ENCODE measurements at regions not wholly inside any gene's neighbourhood (a gene's known extent, or its start where the extent isn't known, plus 50 kb on each side); places are given as distances from the start of the nearest gene placed in this dataset.

DNA sequence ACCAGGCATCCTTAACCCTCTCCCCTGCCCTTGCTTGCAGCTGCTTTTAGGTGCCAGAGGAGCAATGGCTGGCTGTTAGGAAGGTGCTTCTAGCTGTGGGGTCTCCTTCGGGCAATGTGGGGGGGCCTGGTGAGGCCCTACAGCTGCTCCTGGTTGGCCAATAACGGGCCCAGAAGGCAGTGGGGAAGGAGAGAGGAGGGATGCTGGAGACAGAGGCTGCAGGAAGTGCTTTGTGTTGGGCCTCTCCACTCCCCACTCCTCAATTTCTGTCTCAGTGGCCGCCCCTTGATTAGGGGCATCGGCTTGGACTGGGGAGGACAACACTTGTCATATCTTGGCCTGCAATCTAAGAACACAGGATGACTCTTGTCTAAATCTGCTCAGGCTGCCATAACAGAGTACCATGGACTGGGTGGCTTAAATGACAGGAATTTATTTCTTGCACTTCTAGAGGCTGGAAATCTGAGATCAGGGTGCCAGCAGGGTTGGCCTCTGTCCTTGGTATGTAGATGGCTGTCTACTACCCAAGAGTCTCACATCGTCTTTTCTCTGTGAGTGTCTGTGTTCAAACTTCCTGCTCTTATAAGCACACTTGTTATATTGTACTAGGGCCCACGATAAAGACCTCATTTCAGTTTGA lies 374.3 kb downstream of the MID1IP1 start:
- DNase-seq: no peak

DNA sequence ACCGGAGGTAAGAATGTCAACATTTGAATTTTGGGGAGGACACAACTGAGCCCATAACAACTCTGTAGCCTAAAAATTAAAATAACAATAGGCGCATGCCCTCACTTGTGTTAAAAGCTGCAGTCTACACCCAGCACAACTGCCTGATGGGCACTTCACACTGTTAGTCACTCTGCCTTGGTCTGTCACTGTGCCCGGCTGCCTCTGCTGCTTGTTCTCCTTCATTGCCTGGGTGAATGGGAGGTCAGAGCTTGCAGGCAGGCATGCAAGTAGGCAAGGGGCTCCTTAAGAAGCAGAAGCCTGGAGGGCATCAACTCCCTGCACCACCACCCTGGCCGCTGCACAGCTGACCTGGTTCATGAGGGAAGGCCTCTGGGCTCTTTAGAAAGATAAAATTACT lies 374.8 kb downstream of the MID1IP1 start:
- DNase-seq: no peak

DNA sequence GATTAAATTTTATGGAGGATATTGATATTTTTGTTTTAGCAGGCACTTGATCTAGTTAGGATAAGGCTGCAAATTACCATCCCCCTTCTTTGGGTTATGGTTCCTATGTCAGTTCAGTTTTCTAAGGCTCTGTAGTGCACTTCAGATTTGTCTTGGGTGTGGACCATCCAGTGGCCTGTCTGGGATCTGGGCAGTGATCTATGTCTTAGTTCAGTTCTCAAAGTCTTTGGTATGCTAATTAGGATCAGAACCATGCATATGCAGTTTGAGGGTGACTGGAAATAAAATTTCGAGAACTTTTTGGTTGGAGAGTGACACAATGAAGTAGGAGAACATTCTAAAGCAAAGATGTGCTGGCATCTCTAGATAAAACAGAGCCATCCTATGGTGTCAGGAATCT lies 388.2 kb downstream of the MID1IP1 start:
- no peak for DNase-seq

DNA sequence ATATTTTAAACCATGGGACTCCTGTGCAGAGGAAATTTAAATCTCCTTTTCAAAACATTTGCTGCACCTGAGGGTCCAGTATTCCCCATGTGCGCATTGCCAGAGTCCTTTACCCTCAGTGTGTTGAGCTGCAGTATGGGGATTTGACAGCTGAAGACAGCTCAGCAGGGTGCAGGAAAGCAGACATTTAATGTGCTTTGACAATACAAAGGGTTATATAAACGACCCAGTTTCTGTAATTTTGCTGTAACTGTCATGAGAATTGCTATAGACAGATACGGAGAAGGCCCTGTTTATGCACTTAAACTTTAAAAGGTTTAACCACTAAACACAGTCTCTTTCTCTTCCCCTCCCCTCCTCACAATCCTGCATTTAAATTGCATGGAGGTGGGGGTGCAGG lies 393.4 kb downstream of the MID1IP1 start:
- no peak for DNase-seq

DNA sequence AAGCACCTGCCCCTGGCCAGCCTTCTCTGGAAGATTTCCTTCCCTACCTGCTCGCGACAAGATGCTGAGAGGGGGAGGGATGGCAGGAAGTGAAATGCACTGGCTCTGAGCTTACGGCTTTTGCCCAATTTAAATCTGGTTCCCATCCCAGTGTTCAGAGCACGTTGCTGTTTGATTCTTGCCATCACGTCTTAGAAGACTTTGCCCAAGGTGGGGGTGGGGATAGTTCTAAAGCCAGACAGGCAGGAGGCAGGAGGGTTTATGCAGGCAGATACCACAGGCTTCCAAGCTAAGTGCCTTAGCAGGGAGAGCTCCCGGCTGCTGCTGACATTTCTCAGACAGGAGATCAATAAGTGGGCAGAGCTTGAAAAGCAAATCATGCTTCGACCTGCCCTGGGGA lies 393.9 kb downstream of the MID1IP1 start:
- no peak for DNase-seq

DNA sequence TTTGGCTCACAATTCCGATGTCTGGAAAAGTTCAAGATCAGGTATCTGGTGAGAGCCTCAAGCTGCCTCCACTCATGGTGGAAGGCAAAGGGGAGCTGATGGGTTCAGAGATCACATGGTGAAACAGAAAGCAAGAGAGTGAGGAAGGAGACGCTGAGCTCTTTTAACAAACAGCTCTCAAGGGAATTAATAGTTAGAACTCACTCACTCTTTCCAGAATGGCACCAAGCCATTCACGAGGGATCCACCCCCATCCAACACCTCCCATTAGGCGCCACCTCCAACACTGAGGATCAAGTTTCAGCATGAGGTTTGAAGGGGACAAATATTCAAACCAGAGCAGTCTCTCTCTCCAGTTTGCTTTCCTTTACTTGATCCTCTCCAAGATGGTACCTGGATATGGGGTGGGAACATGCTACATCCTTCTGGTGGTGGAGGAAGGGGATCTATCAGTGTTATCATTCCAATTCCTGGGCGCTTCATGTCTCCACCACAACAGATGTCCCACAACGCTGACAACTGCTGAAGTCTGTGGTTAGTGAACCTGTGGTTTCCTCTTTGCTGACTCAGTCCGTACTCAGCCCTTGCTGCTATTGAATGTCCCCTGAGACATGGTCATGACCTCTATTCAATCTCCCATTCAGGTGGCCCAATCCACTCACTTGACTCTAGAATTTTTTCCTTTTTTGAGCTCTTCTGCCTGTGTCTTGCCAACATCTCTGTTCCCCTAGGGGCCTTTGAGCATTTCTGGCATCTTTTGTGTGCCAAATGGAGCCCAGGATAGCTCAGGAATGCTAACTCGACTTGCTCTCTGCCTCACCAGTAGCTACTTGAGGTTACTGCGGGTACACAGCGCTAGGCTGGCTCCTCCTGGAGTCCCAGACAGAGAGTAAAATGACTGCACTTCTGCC lies 395.2 kb downstream of the MID1IP1 start:
- DNase-seq: peak; percentile 20 to 25

DNA sequence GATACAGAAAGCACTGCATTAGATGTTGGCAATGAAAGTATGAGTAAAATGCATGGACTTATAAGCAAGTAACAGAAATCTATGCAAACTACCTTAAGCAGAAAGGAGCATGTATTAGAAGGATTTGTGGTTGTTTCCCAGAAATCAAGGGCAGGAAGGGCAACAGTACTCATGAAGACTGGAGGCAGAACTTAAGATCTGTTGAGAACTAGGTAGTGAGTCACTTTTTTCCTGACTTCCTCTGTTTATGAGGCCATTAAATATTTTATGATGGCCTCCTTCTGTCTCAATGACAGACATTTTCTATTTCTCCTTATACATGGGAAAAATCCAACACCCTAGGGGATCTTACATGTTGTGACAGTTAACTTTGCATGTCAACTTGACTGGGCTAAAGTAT lies 398.2 kb downstream of the MID1IP1 start:
- DNase-seq: no peak

DNA sequence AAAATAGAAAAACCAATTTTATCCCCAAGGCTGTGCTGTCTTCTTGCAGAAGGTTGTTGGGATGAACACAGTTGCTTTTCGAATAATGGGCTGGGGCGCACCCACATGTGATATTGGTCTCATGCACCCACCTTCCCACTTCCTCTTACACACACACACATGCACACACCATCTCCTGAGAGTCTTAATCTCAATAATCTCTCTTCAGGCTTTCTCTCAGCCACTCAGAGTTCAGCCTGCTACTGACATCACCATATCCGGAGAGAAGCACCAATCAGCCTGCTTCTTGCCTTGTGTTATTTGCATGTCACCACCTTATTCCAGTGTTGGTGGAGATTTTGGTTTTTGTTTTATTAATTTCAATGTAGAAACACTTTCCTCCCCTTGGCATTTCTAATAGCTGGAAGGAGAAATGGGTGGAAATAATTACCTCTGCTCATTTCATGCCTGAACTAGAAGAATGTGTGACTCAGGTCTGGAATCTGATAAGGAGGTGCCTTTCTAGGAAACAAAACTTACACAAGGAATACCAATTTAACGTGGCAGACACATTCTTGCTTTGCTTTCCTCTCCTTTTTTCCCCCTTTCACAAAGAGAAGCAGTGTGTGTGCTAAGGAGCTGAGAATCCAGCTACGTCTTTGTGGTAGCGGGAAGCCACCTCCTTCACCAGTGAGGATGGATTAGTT lies 400.2 kb downstream of the MID1IP1 start:
- DNase-seq: peak in 1 of 2 donors; percentile 3

DNA sequence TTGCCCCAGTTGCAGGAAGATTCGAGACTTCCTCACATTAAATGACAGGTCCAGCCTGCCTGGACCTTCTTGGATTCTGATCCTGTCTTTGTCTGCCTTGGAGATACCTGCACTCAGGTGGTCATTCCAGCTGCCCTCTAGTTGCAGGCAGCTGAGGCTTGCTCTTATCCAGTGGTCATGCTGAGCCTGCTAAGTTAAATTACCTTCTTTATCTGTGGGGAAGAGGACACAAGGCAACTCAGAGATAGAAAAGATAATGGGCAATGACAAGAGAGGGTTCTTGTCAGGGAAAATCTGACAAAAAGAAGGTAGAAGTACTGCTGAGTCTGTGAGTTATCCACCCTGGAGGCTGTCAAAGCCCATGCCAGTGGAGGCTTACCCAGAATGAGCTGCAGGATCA lies 401.4 kb downstream of the MID1IP1 start:
- no peak for DNase-seq

DNA sequence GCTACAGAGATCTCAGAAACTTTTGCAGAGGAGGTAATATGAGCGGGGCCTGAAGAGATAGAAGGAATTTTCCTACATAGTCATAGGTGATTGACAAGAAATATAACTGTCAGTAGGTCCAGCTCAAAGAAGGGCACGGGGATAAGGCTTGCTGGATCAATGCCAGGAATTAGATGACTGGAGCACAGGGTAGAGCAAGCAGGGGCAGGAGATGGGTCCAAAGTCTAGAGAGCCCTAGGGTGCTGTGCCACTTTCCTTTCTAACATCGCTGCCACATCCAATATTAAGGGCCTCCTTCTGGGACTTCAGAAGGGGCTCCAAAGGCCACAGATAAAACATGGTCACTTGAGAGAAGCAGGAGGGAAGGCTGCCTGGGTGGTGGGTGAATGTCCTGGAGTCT lies 402.2 kb downstream of the MID1IP1 start:
- DNase-seq: no peak

DNA sequence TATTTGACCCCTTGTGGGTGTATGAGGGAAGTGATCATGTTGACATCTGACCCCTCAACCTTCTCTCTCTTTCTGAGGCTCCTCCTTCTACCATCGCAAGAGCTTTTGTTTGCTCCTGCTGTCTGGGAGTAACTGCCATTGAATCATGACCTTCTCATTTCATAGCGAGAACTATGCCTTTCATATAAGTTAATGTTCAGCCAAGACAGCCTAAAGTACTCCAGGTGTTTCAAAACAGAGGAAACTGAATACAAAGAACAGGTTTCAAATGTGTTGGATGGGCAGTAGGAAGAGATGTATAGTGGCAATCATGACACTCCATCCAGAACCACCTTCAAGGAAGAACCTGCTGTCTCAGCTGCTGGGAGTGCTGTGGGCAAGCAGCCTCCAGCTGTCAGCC lies 403.1 kb downstream of the MID1IP1 start:
- DNase-seq: no peak

DNA sequence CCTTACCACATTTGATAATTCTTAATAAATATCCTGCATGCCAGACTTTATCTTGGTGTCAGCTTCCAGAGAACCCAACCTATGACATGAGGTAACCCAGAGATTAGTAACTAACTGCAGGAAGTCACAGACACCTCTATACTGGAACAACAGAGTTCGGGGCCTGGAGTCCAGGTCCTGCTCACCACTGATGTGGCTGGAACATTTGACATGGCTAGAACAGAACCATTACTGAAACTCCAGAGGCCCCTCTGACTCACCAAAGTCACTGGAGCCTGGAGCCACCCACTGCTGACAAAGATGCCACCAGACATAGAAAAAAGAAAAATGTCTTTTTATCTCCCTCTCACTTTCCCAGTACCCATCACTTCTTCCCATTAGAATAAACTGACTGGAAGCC lies 403.7 kb downstream of the MID1IP1 start:
- no peak for DNase-seq

DNA sequence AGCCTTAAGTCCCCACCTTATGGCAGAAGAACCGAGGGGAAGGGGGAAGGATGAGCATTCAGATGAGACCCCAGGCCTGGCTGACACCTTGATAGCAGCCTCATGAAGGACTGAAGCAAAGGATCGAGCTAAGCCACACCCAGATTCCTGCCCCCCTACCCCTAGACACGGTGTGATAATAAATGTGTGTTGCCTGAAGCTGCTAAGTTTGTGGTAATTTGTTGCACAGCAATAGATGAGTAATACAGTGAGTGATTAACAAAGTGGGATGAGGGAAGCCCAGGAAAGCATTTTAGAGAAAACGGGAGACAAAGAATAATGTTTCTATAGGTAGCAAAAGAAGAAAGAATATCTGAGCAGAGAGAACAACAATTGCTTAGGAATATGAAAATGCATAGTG lies 404.2 kb downstream of the MID1IP1 start:
- no peak for DNase-seq

DNA sequence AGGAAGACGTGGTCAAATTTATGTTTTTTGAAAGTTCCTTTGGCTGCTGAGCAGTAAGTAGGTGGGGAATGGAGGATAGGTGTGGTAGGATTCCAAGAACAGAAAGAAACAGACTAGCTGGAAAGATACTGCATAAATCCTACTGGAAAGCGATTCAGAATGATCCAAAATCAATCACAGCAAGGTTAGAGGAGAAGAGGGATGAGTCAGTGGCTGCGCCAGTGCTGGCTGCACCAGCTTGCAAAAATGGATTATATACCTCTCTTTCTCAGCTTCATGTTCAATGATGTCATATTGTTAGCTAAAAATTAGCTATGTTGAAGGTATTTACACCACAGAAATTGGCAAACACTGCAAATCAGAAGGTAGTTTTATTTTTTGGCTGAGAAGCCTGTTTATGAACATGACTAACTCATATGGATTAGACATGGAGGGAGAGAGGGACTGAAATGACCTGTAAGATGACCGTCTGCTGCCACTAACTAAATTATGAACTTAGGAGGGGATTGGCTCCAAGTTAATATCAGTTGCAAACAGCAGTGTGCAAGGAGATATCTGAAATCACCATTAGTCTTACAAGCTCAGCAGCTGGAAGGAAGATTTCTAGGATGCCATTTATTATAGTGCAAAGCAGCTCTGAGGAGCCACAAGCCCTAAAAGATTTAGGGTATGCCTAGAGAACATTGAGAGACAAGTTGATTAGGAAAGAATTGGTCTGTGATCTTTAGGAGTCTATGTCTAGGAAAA lies 405.3 kb downstream of the MID1IP1 start:
- DNase-seq: no peak

DNA sequence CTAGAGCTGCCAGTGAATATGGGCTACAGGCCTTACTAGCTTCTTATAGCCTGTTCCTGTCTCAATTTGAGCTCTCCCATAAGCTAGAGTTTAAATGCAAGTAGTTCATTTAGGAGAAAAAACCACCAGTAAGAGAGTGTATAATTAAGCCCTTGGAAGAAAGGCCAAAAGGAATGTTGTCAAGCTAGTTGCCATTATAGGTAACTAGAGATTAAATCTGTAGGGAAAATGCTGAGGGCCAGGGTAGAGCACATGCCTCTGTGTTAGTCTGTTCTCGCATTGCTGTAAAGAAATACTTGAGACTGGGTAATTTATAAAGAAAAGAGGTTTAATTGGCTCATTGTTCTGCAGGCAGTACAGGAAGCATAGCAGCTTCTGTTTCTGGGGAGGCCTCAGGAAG lies 410.2 kb downstream of the MID1IP1 start:
- DNase-seq: no peak

DNA sequence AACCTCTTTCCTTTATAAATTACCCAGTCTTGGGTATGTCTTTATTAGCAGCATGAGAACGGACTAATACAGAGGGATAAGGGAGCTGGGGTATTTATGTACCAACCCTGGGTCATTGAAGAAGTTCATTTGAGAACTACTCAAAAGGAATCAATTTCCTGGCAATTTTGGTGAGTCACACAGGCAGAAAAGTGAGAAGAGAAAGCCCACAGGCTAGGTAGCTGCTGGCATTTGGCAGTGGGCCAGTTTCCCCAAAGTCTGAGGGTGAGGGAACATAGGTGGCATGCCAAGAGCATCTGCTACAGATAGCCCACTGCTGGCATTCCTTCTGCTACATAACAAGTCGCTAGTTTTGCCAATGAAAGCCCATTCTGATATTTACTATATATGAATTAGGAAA lies 411.2 kb downstream of the MID1IP1 start:
- no peak for DNase-seq

DNA sequence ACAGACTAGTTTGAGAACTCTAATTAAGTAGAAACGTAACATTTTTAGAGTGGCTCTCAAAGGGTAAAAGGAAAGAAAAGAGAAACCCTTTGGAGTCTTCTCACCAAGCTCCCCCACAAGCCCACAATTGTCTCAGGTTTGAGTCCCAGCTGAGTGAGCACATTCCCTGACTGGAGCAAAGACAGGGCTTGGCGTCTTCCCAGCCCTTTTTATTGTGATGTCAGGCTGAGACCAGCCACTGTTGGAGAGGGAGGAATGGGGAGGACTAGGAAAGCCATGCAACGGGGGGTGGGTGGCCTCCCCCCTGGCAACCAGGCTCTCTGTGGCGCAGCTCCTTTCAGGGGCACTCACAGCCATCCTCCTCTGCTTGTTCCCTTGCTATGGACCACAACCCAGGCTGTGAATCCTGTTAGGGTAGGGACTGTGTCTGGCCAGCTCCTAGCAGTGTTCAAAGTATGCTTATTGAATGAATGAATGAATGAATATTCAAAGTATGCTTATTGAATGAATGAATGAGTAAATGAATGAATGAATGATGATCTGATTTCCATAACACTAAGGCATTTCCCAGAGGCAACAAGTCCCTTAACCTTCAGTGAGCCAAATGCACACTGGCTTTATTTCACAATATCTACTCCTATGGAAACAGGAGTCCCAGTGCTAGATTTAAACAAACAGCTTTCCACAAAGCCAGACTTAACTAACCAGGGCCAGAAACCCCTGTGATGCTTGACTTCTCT lies 413.3 kb downstream of the MID1IP1 start:
- DNase-seq: no peak

DNA sequence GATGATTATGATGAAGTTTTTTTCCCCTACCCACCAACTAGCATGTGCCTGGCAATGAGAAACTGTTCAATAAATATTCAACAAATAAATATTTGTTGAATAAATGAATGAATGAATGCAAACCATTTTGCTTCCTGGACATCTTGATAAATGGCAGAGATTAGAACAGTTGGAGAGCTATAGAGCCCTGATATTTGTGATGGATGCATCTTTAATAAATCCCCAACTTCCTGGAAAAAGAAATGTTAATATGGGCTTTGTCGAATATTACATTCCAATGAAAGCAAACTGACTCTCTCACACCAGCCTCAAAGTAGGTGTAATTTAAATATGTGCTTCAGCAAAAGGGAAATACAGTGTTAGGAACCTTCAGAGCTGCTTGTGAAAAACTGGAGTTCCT lies 419.7 kb downstream of the MID1IP1 start:
- DNase-seq: no peak

DNA sequence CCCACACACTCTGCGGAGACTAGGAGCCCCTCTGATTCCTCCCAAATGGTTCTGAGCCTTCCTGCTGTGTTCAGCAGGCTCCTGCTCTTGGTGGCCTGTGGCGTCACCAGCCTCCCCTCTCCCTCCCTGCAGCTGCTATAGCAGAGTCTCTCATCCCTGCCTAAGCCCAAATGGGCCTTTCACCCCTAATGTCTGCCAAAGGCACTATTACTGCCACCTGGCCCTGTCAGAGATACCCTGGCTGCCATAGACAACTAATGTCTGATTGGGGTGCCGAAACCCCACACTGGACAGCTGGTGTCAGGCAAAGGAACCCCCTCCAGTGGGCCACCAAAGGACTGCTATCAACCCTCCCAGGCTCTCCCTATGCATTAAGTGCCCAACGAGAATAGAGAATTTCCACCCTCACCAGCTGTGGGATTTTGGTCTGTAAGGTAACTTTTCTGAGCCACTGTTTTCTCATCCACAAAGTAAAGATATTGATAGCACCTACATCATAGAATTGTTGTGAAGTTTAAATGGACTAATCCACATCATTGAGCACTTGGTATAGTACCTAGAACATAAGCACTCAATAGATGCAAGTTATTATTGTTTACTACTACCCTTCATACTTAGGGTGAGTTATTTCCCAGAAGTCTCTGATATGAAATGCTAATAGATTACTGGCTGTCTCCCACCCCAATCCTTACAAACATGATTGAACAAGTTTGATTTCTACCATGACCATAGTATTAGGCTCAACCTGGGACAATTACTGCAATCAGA lies 421.3 kb downstream of the MID1IP1 start:
- no peak for DNase-seq

DNA sequence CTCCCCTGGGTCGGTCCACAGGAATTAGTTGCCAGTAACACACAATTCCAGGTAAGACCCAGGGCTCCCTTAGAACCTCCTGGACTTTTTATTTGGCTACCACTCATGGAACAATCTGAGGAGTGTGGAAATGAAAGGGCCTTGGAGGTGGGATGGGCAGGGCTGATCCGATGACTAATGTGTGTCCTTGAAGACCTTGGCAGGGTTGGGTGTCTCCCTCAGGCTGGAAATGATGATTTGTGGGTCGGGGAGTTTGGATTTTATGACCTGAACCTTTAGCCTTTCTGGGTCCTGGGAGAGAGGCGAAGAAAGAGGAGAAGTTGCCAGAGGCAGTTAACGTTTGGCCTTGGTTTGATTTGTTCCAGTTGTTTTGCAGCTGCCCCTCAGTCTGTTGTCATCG lies 425.0 kb downstream of the MID1IP1 start:
- DNase-seq: no peak

DNA sequence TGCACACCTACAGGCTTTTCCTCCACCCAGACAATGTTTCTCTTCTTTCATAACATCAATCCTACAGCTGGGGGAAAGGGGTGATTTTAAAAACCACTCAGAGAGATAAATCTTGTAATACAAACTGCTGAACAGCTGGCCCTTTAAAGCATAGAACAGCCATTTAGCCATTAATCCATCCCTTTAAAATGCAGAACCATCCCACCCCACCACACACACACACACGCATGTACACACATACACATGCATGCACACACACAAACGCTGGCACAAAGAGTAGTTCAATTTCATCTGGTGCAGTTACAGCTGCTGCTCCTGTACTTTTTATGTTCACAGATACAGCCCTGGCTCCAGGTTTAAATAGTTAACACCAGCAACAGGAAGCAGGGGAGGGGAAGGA lies 426.1 kb downstream of the MID1IP1 start:
- no peak for DNase-seq

DNA sequence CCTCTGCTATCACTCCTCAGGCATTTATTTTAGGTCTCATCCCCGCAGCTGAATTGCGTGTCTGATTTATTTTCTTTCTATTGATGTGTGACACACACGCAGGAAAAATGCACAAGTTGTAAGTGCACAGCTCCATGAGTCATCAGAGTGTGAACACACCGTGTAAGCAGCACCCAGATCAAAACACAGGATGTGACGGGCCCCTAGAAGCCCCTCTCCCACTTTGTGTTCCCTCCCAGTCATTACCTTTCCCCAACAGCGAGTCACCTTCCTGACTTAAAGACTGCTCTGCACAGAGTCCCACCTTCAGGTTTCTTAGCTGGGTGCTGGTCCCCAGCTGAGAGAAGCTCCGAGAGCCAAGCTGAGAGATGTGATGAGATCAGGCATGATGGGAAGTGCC lies 436.7 kb downstream of the MID1IP1 start:
- DNase-seq: no peak

Measured in inflammatory macrophage (primary cell).